ENCODE measurements at regions not wholly inside any gene's neighbourhood (a gene's known extent, or its start where the extent isn't known, plus 50 kb on each side); places are given as distances from the start of the nearest gene placed in this dataset.

DNA sequence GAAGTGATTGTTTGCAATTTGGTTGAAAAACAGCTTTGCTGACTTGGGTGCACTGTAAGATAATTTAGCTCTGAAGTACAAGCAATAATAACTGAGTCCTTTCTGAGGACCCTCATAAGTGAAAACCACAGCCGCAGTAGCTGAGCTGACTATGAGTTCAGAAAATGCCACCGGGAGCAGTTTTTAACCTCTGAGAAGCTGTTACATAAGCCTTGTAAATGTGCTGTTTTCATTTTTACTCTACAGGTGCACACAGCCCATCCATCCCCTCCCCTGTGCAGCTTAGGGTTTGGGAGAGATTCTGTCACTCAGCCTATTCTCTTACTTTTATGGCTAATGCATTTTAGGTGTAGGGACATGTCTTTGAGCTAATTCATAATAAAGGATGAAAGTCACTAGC is 255.5 kb upstream of the C11orf87 start:
- TF ChIP-seq, protein P1, sequence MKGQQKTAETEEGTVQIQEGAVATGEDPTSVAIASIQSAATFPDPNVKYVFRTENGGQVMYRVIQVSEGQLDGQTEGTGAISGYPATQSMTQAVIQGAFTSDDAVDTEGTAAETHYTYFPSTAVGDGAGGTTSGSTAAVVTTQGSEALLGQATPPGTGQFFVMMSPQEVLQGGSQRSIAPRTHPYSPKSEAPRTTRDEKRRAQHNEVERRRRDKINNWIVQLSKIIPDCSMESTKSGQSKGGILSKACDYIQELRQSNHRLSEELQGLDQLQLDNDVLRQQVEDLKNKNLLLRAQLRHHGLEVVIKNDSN (CRISPR knock-in tag; IDR thresholded peaks at IDR 0.05): no peak
- no peak for TF ChIP-seq ZNF217 (CRISPR knock-in tag; IDR thresholded peaks at IDR 0.05)
- TF ChIP-seq ZSCAN29 (IDR thresholded peaks at IDR 0.05): no peak
- no peak for TF ChIP-seq RNF2 (IDR thresholded peaks at IDR 0.05)
- TF ChIP-seq, protein P2, sequence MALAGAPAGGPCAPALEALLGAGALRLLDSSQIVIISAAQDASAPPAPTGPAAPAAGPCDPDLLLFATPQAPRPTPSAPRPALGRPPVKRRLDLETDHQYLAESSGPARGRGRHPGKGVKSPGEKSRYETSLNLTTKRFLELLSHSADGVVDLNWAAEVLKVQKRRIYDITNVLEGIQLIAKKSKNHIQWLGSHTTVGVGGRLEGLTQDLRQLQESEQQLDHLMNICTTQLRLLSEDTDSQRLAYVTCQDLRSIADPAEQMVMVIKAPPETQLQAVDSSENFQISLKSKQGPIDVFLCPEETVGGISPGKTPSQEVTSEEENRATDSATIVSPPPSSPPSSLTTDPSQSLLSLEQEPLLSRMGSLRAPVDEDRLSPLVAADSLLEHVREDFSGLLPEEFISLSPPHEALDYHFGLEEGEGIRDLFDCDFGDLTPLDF (CRISPR knock-in tag; IDR thresholded peaks at IDR 0.05): no peak
- no peak for TF ChIP-seq PTTG1 (tag; IDR thresholded peaks at IDR 0.05; ENCODE audit: low read depth)
- no peak for TF ChIP-seq FUS (optimal IDR thresholded peaks at IDR 0.05; ENCODE audit: low read depth, low read length)
- TF ChIP-seq THRAP3 (IDR thresholded peaks at IDR 0.05; ENCODE audit: borderline replicate concordance): no peak
- no peak for TF ChIP-seq ZNF644 (tag; IDR thresholded peaks at IDR 0.05; ENCODE audit: low read depth)
- TF ChIP-seq ZNF444 (CRISPR knock-in tag; IDR thresholded peaks at IDR 0.05): no peak
- DNase-seq (ENCODE audit: extremely low read depth in 1 of 4, low spot score in 3 of 4) (no peak), FAIRE-seq (no peak), ATAC-seq (no peak)
- no peaks in the 10 kb centered on the region for H4K20me1 ChIP-seq (replicated peaks; ENCODE audit: control insufficient read depth, insufficient read depth, low read length)
- no peaks in the 10 kb centered on the region for H3K4me1 ChIP-seq (replicated peaks in 1 of 2; ENCODE audit: control insufficient read depth in 2 of 2, insufficient read depth in 2 of 2, low read length in 2 of 2)
- H3K4me2 ChIP-seq (ENCODE audit: insufficient read depth, low read length): no peak overlapping the region
- 3% methylated on average over 2 of the region's 2 CpGs for WGBS (ENCODE audit: insufficient coverage, low coverage, missing lambda C conversion rate)
- H3K9me1 ChIP-seq (ENCODE audit: control insufficient read depth, insufficient read depth, low read length): no peaks in the 10 kb centered on the region
- no peak overlapping the region for H3K27ac ChIP-seq (ENCODE audit: extremely low read depth, low read depth, low read length)
- in situ Hi-C loops (cut with MboI) (no loop called here), intact Hi-C loops (cut with micrococcal nuclease) (no loop called here)
- no peak overlapping the region for H2AFZ ChIP-seq (ENCODE audit: low read depth, low read length)
- no peaks in the 10 kb centered on the region for H3K36me3 ChIP-seq (ENCODE audit: control insufficient read depth, insufficient read depth, low read length)
- H3K9me3 ChIP-seq (replicated peaks; ENCODE audit: control insufficient read depth, insufficient read depth, low read depth, low read length): no peaks in the 10 kb centered on the region
- no peaks in the 10 kb centered on the region for H3K79me2 ChIP-seq (ENCODE audit: control insufficient read depth, insufficient read depth, low read length)
- ChIA-PET POLR2A (no interaction called here), CTCF (ENCODE audit: low intra/inter-chr PET ratio) (no interaction called here)
- H3K9ac ChIP-seq (ENCODE audit: insufficient read depth in 1 of 2, low read depth in 2 of 2, low read length in 2 of 2): no peak overlapping the region
- BruUV-seq (replicated peaks): no TSS peak
- H3K4me3 ChIP-seq: no peak overlapping the region
- H3K27me3 ChIP-seq (ENCODE audit: control insufficient read depth in 2 of 2, insufficient read depth in 2 of 2, low read length in 2 of 2): no peaks in the 10 kb centered on the region
